ENCODE measurements at regions not wholly inside any gene's neighbourhood (a gene's known extent, or its start where the extent isn't known, plus 50 kb on each side); places are given as distances from the start of the nearest gene placed in this dataset.

GRCh38 chr16:17647879-17648872, 177.4 kb upstream of the XYLT1 start:
- DNase-seq (ENCODE audit: low read depth) = no peak

GRCh38 chr16:17643935-17644334, 173.2 kb upstream of the XYLT1 start:
- DNase-seq (ENCODE audit: low read depth) = no peak

GRCh38 chr16:17641990-17642389, 171.2 kb upstream of the XYLT1 start:
- DNase-seq (ENCODE audit: low read depth) = no peak

DNA sequence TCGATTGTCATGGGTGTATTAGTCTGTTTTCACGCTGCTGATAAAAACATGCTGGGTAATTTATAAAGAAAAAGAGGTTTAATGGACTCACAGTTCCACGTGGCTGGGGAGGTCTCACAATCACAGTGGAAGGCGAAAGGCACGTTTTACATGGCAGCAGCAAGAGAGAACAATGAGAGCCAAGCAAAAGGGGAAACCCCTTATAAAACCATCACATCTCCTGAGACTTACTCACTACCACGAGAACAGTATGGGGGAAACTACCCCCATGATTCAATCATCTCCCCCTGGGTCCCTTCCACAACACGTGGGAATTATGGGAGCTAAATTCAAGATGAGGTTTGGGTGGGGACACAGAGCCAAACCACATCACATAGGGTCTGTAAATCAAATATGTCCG, 167.4 kb upstream of the XYLT1 start:
- no peak for DNase-seq (ENCODE audit: low read depth)

- no peak for DNase-seq (ENCODE audit: low read depth)
These were observed 164.4 kb upstream of the XYLT1 start for GRCh38 chr16:17635183-17635582.

DNA sequence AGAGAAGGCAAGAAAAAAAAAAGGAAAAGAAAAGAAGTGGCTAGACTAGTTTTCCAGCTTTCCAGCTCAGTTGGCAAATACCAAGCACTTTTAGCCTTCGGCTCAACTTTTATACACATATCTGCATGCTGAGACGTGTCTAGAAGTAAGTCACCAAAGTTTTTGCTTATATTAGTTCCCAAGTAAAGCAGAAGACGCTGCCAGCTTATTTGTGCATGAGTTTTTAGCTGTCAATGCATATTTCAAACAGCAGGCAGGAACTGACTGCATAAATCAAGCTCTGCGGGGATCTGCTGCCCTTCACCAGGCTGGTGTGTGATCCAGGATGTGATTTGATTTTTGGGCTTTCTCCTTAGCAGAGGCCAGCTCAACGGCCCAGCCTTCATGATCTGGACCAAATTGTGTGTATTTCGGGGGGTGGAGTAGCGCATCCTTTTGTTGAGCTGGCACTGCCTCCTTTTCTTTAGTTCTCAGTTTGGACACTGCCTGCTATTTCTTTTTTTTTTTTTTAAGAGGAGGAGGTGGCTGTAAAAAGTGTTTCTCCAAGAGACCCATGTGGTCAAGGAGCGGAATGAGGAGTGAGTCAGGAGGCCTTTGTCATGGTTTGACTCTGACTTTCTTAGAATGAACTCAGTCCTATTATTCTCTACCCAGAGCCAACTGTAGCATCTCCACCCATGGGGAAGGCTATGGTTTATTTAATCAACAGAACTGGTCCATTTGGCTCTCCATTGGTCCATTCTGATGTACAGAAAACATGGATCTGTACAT, 162.6 kb upstream of the XYLT1 start:
- DNase-seq (ENCODE audit: low read depth) = no peak

DNA sequence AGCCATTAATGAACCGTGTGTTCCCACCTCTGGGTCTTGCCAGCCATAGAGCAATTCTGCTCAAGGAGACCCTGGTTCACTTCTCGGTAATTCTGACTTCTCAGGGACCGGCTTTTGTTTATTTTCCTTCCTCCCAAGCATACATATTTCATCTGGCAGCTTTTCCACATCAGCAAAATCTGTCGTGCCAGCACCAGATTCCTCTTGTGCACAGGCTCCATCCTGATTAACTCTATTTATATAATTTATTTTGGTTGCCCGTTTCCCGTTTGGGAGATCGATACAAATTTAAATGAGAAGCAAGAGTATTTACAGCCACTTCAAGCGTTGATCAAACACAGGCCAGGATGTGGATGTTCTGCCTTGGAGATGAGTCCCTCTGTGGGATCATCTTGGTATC, 161.9 kb upstream of the XYLT1 start:
- DNase-seq (ENCODE audit: low read depth) = no peak

DNA sequence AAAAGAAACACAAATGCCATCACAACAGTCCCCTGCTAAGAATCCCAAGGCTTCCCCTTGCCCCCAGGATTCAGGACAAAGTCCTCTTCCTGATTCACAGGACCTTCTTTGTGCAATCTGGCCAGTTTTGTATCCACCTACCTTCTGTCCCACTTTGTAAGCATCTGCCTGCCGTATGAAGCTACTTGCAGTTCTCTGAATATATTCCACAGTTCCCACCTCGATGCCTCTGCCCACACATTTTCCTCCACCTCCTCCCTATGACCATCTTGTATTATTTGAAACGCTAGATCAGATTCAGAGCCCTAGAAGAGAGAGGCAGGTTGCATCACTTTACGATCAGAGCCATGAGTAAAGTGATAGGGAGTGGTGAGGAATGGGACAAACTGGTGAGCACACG, 159.2 kb upstream of the XYLT1 start:
- no peak for DNase-seq (ENCODE audit: low read depth)

- no peak for DNase-seq (ENCODE audit: low read depth)
These were observed 158.2 kb upstream of the XYLT1 start for GRCh38 chr16:17628983-17629382.

GRCh38 chr16:17622366-17622765, 151.6 kb upstream of the XYLT1 start:
- no peak for DNase-seq (ENCODE audit: low read depth)

- DNase-seq (ENCODE audit: low read depth) = no peak
These were observed 148.5 kb upstream of the XYLT1 start for GRCh38 chr16:17619261-17619660.

DNA sequence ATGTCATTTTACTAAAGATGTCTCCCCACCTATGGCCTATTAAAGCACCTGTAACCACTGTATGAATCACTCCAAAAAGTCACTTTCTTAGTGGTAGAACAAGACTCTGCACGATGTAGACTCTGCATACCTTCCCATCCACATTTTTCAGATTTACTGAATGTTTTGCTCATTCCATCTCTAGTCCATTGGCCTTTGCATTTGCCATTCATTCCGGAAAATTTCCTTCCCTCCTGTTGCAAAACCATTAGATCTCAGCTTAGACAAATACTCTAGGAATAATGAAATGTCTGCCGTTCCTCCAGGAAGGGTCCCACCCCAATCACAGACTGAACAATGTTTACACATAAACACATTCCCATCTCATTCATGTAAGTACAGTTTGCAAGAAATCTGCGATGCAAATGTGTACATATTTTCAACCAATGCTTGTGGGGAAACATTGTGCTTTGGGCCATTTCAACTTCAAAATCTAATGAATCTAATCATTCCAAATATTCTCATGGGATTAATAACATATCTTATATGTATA, 146.3 kb upstream of the XYLT1 start:
- DNase-seq (ENCODE audit: low read depth) = no peak

GRCh38 chr16:17612336-17612735, 141.6 kb upstream of the XYLT1 start:
- no peak for DNase-seq (ENCODE audit: low read depth)

DNA sequence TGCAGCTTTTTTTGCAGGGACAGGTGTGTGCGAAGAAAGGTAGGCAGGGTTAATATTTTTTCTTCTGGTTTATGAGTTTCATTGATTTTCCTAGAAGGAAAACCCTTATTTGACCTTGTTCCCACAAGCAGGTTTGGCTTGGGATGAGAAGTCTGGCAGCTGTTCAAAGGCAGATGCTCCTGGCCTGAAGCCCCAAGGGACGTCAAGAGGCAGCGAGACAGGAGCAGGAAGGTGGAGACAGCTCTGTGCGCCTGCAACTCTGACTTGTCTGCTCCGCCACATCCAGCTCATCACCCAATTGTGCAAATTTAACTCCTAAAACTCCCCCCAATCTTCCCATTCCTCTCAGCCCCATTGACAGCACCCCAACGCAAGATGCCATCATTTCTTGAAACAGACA, 136.8 kb upstream of the XYLT1 start:
- DNase-seq (ENCODE audit: low read depth) = no peak

- DNase-seq (ENCODE audit: low read depth) = no peak
These were observed 136.3 kb upstream of the XYLT1 start for GRCh38 chr16:17607075-17607509.

- no peak for DNase-seq (ENCODE audit: low read depth)
These were observed 135.7 kb upstream of the XYLT1 start for GRCh38 chr16:17606460-17606859.

GRCh38 chr16:17605784-17606183, 135.0 kb upstream of the XYLT1 start:
- DNase-seq (ENCODE audit: low read depth) = no peak

GRCh38 chr16:17603626-17604025, 132.9 kb upstream of the XYLT1 start:
- DNase-seq (ENCODE audit: low read depth) = no peak

- no peak for DNase-seq (ENCODE audit: low read depth)
These were observed 131.9 kb upstream of the XYLT1 start for GRCh38 chr16:17602678-17603077.

DNA sequence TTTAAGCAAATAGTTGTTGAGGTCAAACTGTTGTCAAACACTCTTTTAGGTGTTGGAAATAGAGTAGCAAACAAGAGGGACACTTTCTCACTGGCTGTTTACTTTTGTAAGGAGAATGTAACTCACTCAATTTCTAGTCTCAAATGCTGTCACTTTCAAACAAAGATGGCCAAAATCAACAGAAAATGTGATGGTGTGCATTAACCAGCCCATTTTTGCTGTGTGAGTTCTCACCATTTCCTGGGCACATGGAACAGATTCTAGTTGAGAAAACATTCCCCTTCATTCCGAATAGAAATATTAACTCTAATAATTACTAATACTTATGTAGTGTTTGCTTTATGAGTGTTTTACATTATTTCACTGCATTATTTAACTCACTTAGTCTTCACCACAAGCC, 128.2 kb upstream of the XYLT1 start:
- DNase-seq (ENCODE audit: low read depth) = no peak

GRCh38 chr16:17591655-17592405, 121.1 kb upstream of the XYLT1 start:
- DNase-seq (ENCODE audit: low read depth) = no peak
